ENCODE measurements at regions not wholly inside any gene's neighbourhood (a gene's known extent, or its start where the extent isn't known, plus 50 kb on each side); places are given as distances from the start of the nearest gene placed in this dataset.
A peak's percentile ranks its signal among the peaks of the same experiment; 100 is the strongest.

- H2AFZ ChIP-seq (ENCODE audit: low read length) = peak overlapping the region; percentile 23
Measured at GRCh38 chr1:238861342-238862066, 524.9 kb upstream of the CHRM3 start.

GRCh38 chr1:238833919-238834318 lies 552.4 kb upstream of the CHRM3 start:
- no peaks in the 10 kb centered on the region for H3K4me1 ChIP-seq (ENCODE audit: insufficient read depth, low read length)
- H3K27ac ChIP-seq (ENCODE audit: low read depth, low read length) = no peak overlapping the region
- H3K9me3 ChIP-seq (ENCODE audit: low read depth, low read length) = no peaks in the 10 kb centered on the region
- H3K4me3 ChIP-seq (ENCODE audit: insufficient read depth, low read length) = no peak overlapping the region
- H3K4me2 ChIP-seq (ENCODE audit: insufficient read depth, low read length) = no peak overlapping the region
- DNase-seq (ENCODE audit: insufficient read length, low spot score, missing footprints) = no peak
- H3K36me3 ChIP-seq (ENCODE audit: insufficient read depth, low read length) = no peaks in the 10 kb centered on the region
- H4K20me1 ChIP-seq (ENCODE audit: insufficient read depth, low read length) = no peaks in the 10 kb centered on the region
- no peak overlapping the region for H2AFZ ChIP-seq (ENCODE audit: low read length)
- no peaks in the 10 kb centered on the region for H3K27me3 ChIP-seq (ENCODE audit: insufficient read depth, low read length)
- TF ChIP-seq, protein P1, sequence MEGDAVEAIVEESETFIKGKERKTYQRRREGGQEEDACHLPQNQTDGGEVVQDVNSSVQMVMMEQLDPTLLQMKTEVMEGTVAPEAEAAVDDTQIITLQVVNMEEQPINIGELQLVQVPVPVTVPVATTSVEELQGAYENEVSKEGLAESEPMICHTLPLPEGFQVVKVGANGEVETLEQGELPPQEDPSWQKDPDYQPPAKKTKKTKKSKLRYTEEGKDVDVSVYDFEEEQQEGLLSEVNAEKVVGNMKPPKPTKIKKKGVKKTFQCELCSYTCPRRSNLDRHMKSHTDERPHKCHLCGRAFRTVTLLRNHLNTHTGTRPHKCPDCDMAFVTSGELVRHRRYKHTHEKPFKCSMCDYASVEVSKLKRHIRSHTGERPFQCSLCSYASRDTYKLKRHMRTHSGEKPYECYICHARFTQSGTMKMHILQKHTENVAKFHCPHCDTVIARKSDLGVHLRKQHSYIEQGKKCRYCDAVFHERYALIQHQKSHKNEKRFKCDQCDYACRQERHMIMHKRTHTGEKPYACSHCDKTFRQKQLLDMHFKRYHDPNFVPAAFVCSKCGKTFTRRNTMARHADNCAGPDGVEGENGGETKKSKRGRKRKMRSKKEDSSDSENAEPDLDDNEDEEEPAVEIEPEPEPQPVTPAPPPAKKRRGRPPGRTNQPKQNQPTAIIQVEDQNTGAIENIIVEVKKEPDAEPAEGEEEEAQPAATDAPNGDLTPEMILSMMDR (IDR thresholded peaks at IDR 0.05; ENCODE audit: extremely low read depth, low read depth, low read length) = no peak
- no peaks in the 10 kb centered on the region for H3K79me2 ChIP-seq (ENCODE audit: insufficient read depth, low read length)

More at GRCh38 chr1:238861342-238862066, 524.9 kb upstream of the CHRM3 start:
- no peak overlapping the region for H3K27ac ChIP-seq (ENCODE audit: low read depth, low read length)
- no peaks in the 10 kb centered on the region for H4K20me1 ChIP-seq (ENCODE audit: insufficient read depth, low read length)
- DNase-seq (ENCODE audit: insufficient read length, low spot score, missing footprints) = no peak
- TF ChIP-seq, protein P1 (IDR thresholded peaks at IDR 0.05; ENCODE audit: extremely low read depth, low read depth, low read length) = no peak
- H3K4me2 ChIP-seq (ENCODE audit: insufficient read depth, low read length) = no peak overlapping the region
- H3K4me3 ChIP-seq (ENCODE audit: insufficient read depth, low read length) = no peak overlapping the region
- no peaks in the 10 kb centered on the region for H3K27me3 ChIP-seq (ENCODE audit: insufficient read depth, low read length)
- H3K4me1 ChIP-seq (ENCODE audit: insufficient read depth, low read length) = no peaks in the 10 kb centered on the region
- H3K36me3 ChIP-seq (ENCODE audit: insufficient read depth, low read length) = no peaks in the 10 kb centered on the region
- H3K79me2 ChIP-seq (ENCODE audit: insufficient read depth, low read length) = no peaks in the 10 kb centered on the region
- no peaks in the 10 kb centered on the region for H3K9me3 ChIP-seq (ENCODE audit: low read depth, low read length)

GRCh38 chr1:238832106-238832505 lies 554.3 kb upstream of the CHRM3 start:
- Histone ChIP-seq H3K27ac (ENCODE audit: low read depth, low read length) (no peak overlapping the region), H3K4me2 (ENCODE audit: insufficient read depth, low read length) (no peak overlapping the region), H3K9me3 (ENCODE audit: low read depth, low read length) (no peaks in the 10 kb centered on the region), H3K36me3 (ENCODE audit: insufficient read depth, low read length) (no peaks in the 10 kb centered on the region), H4K20me1 (ENCODE audit: insufficient read depth, low read length) (no peaks in the 10 kb centered on the region), H3K27me3 (ENCODE audit: insufficient read depth, low read length) (no peaks in the 10 kb centered on the region), H3K4me3 (ENCODE audit: insufficient read depth, low read length) (no peak overlapping the region), H3K4me1 (ENCODE audit: insufficient read depth, low read length) (no peaks in the 10 kb centered on the region), H2AFZ (ENCODE audit: low read length) (no peak overlapping the region), H3K79me2 (ENCODE audit: insufficient read depth, low read length) (no peaks in the 10 kb centered on the region)
- TF ChIP-seq, protein P1 (IDR thresholded peaks at IDR 0.05; ENCODE audit: extremely low read depth, low read depth, low read length) = no peak
- no peak for DNase-seq (ENCODE audit: insufficient read length, low spot score, missing footprints)

GRCh38 chr1:238830036-238830611 lies 556.2 kb upstream of the CHRM3 start:
- no peak overlapping the region for H3K4me3 ChIP-seq (ENCODE audit: insufficient read depth, low read length)

More at GRCh38 chr1:238830036-238830611, 556.2 kb upstream of the CHRM3 start:
- Histone ChIP-seq H4K20me1 (ENCODE audit: insufficient read depth, low read length) (no peaks in the 10 kb centered on the region), H3K27me3 (ENCODE audit: insufficient read depth, low read length) (no peaks in the 10 kb centered on the region), H2AFZ (ENCODE audit: low read length) (no peak overlapping the region), H3K4me1 (ENCODE audit: insufficient read depth, low read length) (no peaks in the 10 kb centered on the region), H3K79me2 (ENCODE audit: insufficient read depth, low read length) (no peaks in the 10 kb centered on the region), H3K36me3 (ENCODE audit: insufficient read depth, low read length) (no peaks in the 10 kb centered on the region), H3K4me2 (ENCODE audit: insufficient read depth, low read length) (no peak overlapping the region), H3K27ac (ENCODE audit: low read depth, low read length) (no peak overlapping the region), H3K9me3 (ENCODE audit: low read depth, low read length) (no peaks in the 10 kb centered on the region)
- TF ChIP-seq, protein P1 (IDR thresholded peaks at IDR 0.05; ENCODE audit: extremely low read depth, low read depth, low read length) = no peak
- DNase-seq (ENCODE audit: insufficient read length, low spot score, missing footprints) = no peak
